Endothelial cell (in vitro differentiated cells): ENCODE measurements at regions not wholly inside any gene's neighbourhood (a gene's known extent, or its start where the extent isn't known, plus 50 kb on each side); places are given as distances from the start of the nearest gene placed in this dataset.

Source experiments
- DNase-seq: peaks from one replicate; pipeline ENCODE4 v3.0.0; 2021; ENCODE audit warnings: low spot score
- H3K27ac Mint-ChIP-seq: one replicate; pipeline ENCODE4 v1.8.0; 2021; ENCODE audit warnings: mixed read lengths, inconsistent platforms; ENCODE audit not compliant: unreplicated experiment
- H3K27me3 Mint-ChIP-seq: one replicate; pipeline ENCODE4 v1.8.0; 2021; ENCODE audit warnings: mild to moderate bottlenecking, moderate library complexity, mixed read lengths, inconsistent platforms; ENCODE audit not compliant: unreplicated experiment
- H3K36me3 Mint-ChIP-seq: one replicate; pipeline ENCODE4 v1.8.0; 2021; ENCODE audit warnings: mild to moderate bottlenecking, low read depth, mixed read lengths, inconsistent platforms; ENCODE audit not compliant: unreplicated experiment
- H3K4me1 Mint-ChIP-seq: one replicate; pipeline ENCODE4 v1.8.0; 2021; ENCODE audit warnings: mild to moderate bottlenecking, mixed read lengths, inconsistent platforms; ENCODE audit not compliant: unreplicated experiment
- H3K4me3 Mint-ChIP-seq: one replicate; pipeline ENCODE4 v1.8.0; 2021; ENCODE audit warnings: mild to moderate bottlenecking, mixed read lengths, inconsistent platforms; ENCODE audit not compliant: unreplicated experiment
- H3K9me3 Mint-ChIP-seq: one replicate; pipeline ENCODE4 v1.8.0; 2021; ENCODE audit warnings: mixed read lengths, inconsistent platforms; ENCODE audit not compliant: unreplicated experiment
- CTCF ChIP-seq: fragments of 200-600 bp; sonication (generic); IDR thresholded peaks from one replicate; pipeline ENCODE4 v1.5.0; 2021; ENCODE audit warnings: antibody characterized with exemption; ENCODE audit not compliant: unreplicated experiment

GRCh38 chr20:48425321-48425720 is 402.5 kb downstream of the PREX1 start:
- H3K27me3 Mint-ChIP-seq: peaks cover 2% of the 10 kb centered on the region
- no peaks in the 10 kb centered on the region for H3K36me3 Mint-ChIP-seq
- DNase-seq: no peak
- H3K27ac Mint-ChIP-seq: no peak overlapping the region
- H3K4me1 Mint-ChIP-seq: no peaks in the 10 kb centered on the region
- H3K9me3 Mint-ChIP-seq: no peaks in the 10 kb centered on the region
- no peak overlapping the region for H3K4me3 Mint-ChIP-seq
- TF ChIP-seq CTCF: no peak

DNA sequence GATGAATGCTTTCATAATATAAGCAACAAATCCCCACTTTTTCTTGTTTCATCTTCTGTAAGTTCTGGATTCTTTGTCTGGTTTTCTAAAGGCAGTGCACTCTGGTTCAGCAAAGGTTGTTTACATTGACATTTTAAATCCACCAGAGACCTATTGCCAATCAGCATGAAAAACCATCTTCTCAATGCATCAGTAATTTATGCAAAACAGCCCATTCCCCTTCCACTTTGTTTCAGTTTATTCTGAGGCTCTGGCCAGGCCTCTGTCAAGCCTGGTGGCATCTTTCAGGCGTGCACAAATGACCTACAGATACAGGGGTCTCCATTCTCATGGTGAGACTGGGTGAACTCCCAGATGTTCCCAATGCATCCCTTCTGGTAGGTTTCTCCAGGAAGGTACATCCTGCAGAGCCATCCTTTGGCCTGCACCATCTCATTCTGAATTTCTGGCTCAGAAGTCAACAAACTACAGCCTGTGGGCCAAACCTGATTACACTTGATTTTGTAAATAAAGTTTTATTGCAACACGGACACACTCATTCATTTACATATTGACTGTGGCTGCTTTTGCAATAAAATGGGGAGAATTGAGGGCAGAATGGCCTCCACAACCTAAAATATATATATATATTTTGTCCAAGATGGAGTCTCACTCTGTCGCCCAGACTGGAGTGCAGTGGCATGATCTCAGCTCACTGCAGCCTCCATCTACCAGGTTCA is 405.4 kb downstream of the PREX1 start:
- no peak for TF ChIP-seq CTCF
- Mint-ChIP-seq H3K36me3 (no peaks in the 10 kb centered on the region), H3K27ac (no peak overlapping the region), H3K27me3 (peaks cover 2% of the 10 kb centered on the region), H3K4me1 (peaks cover 3% of the 10 kb centered on the region), H3K4me3 (no peak overlapping the region), H3K9me3 (no peaks in the 10 kb centered on the region)
- no peak for DNase-seq

- no peak for TF ChIP-seq CTCF
- Mint-ChIP-seq H3K27me3 (peaks cover 2% of the 10 kb centered on the region), H3K4me3 (no peak overlapping the region), H3K4me1 (peaks cover 3% of the 10 kb centered on the region), H3K36me3 (no peaks in the 10 kb centered on the region), H3K9me3 (no peaks in the 10 kb centered on the region), H3K27ac (no peak overlapping the region)
- no peak for DNase-seq
These were observed 406.3 kb downstream of the PREX1 start for GRCh38 chr20:48421547-48421946.

DNA sequence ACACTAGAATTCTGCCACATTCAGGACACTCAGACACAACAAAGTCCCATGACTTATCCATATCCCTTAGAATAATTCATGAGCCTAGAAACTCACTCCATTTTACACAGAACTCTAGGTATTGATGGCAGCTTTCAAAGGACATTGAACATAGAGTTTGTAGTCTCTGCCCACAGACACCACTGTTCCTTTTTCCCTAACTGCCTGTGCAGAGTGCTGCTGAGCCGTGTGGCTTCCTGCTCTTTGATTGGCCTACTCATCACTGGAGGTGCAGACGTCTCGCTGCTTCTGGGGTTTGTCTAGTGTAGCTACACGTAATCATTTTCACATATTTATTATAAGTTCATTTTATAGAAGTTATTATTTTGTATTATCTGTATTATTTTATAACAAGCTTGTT is 407.6 kb downstream of the PREX1 start:
- no peak overlapping the region for H3K27ac Mint-ChIP-seq
- H3K27me3 Mint-ChIP-seq: peaks cover 2% of the 10 kb centered on the region
- no peak overlapping the region for H3K4me3 Mint-ChIP-seq
- H3K4me1 Mint-ChIP-seq: peaks cover 3% of the 10 kb centered on the region
- no peak for DNase-seq
- TF ChIP-seq CTCF: no peak
- no peaks in the 10 kb centered on the region for H3K9me3 Mint-ChIP-seq
- H3K36me3 Mint-ChIP-seq: no peaks in the 10 kb centered on the region

GRCh38 chr20:48419173-48419572 is 408.6 kb downstream of the PREX1 start:
- no peak for DNase-seq
- Mint-ChIP-seq H3K36me3 (no peaks in the 10 kb centered on the region), H3K27me3 (no peaks in the 10 kb centered on the region), H3K4me1 (peaks cover 3% of the 10 kb centered on the region), H3K9me3 (no peaks in the 10 kb centered on the region), H3K4me3 (no peak overlapping the region), H3K27ac (no peak overlapping the region)
- no peak for TF ChIP-seq CTCF
